ENCODE measurements at regions not wholly inside any gene's neighbourhood (a gene's known extent, or its start where the extent isn't known, plus 50 kb on each side); places are given as distances from the start of the nearest gene placed in this dataset.

DNA sequence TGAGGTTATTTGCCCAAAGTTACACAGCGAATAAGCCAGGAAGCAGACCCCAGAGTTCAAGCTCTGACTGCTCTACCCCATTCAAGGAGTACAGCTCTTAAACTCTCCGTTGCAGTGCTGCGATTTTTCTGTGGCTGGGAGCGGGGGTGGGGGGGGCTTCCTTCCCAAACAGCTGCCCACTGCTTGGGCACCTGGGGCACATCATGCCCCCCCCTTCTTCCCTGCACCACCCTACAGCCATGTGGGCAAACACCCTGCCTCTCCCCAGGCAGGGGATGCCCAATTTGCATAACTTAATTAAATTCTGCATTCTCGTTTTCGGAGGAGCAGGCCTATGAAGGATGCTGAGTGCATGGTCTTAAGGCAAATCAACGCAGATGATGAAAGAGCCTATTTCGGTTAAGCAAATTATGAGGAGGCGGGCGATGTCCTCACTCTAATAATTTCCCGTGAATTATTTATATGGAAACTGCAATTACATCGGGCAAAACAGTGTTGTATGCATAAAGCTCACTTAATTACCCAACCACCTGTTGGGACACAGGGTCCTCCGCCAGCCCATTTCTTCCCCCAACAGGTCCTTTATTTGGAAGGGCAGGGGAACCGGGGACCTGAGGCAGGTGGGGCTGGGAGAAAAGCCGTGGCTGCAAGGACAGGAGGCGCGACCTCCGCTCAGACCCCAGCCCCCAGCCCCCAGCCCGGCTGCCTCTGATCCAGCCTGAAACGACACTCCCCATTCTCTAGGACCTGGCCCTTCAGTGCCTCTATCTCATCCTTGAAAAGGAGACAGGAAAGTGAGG, 610.5 kb downstream of the BUD13 start:
- no peaks in the 10 kb centered on the region for H3K4me1 ChIP-seq
- intact Hi-C loops (cut with DNase I; ENCODE audit: low total_unique reads), result no loop called here
- WGBS, 2 donors, result 47 to 63% methylated on average over 19 to 20 of the region's 20 CpGs
- TF ChIP-seq, protein P1, sequence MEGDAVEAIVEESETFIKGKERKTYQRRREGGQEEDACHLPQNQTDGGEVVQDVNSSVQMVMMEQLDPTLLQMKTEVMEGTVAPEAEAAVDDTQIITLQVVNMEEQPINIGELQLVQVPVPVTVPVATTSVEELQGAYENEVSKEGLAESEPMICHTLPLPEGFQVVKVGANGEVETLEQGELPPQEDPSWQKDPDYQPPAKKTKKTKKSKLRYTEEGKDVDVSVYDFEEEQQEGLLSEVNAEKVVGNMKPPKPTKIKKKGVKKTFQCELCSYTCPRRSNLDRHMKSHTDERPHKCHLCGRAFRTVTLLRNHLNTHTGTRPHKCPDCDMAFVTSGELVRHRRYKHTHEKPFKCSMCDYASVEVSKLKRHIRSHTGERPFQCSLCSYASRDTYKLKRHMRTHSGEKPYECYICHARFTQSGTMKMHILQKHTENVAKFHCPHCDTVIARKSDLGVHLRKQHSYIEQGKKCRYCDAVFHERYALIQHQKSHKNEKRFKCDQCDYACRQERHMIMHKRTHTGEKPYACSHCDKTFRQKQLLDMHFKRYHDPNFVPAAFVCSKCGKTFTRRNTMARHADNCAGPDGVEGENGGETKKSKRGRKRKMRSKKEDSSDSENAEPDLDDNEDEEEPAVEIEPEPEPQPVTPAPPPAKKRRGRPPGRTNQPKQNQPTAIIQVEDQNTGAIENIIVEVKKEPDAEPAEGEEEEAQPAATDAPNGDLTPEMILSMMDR (IDR thresholded peaks at IDR 0.05), result no peak
- TF ChIP-seq POLR2A (IDR thresholded peaks at IDR 0.05), result no peak
- H3K36me3 ChIP-seq (ENCODE audit: low read depth, missing control alignments), result no peaks in the 10 kb centered on the region
- no peaks in the 10 kb centered on the region for H3K9me3 ChIP-seq
- no peaks in the 10 kb centered on the region for H3K27me3 ChIP-seq
- no peak overlapping the region for H3K4me3 ChIP-seq
- no peak for DNase-seq
- no peak overlapping the region for H3K27ac ChIP-seq

DNA sequence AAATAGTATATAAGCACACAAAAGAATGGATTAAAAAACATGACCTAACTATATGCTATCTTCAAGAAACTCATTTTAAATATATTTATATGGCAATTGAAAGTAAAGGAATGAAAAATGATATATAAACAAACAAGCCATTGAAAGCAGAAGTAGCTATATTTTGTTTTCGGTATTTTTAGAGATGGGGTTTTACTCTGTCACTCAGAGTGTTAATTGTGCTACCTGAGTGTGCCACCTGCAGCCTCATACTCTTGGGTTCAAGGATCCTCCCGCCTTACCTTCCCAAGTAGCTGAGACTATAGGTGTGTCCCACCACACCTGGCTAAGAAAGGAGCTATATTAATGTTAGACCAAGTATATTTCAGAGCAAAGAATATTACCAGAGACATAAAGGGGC, 624.1 kb downstream of the BUD13 start:
- Histone ChIP-seq H3K27ac (no peak overlapping the region), H3K4me1 (no peaks in the 10 kb centered on the region), H3K9me3 (no peaks in the 10 kb centered on the region), H3K27me3 (no peaks in the 10 kb centered on the region), H3K36me3 (ENCODE audit: low read depth, missing control alignments) (no peaks in the 10 kb centered on the region), H3K4me3 (no peak overlapping the region)
- TF ChIP-seq, protein P1 (IDR thresholded peaks at IDR 0.05), result no peak
- no peak for TF ChIP-seq POLR2A (IDR thresholded peaks at IDR 0.05)
- intact Hi-C loops (cut with DNase I; ENCODE audit: low total_unique reads), result no loop called here
- 85 to 98% methylated on average over 2 of the region's 2 CpGs for WGBS, 2 donors
- DNase-seq, result no peak

DNA sequence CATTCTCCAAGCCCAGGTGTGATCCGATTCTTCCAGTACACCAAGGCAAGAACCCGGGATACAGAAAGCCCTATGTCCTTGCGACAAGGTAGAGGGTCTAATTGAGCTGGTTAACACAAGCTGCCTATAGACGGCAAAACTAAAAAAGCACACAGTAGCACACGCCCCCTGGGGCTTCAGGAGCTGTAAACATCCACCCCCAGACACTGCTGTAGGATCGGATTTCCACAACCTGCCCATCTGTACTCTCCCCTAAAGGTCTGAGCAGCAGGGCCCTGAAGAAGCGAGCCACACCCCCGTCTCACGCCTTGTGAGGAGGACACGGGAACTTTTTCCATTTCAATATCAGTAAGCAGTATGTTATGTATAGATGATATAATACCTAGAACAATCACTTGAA, 624.7 kb downstream of the BUD13 start:
- intact Hi-C loops (cut with DNase I; ENCODE audit: low total_unique reads), result no loop called here
- no peak for DNase-seq
- 51 to 53% methylated on average over 10 of the region's 10 CpGs for WGBS, 2 donors

DNA sequence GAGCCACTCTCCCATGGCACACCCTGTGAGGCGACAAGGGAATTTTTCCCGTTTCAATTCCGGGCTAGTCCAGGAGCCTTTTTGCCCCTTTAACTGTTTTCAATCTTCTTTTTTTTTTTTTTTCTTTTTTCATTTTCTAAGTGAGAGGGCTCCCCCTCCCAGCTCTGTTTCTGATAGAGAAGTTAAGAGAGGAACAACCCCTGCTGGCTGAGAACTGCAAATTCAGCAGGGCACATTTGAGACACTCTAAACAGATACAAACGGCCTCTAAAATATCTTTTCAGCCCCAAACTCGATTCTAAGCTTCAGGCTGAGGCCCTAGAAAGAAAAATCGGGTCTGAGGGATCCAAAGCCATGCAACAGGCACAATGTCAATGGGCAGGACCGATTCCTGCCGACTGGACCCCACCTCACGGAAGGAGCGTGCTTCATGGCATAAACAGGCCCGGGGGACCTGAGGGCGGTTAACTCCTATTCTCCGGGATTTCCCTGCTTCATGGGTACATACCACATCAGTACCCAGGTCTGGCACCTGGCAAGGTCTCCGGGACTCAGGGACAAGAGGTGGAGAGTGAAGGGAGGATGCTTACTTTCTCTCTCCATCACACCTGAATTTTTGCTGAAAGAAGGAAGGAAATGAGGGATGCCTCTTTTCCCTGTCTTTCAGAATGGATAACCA, 627.5 kb downstream of the BUD13 start:
- no peak overlapping the region for H3K4me3 ChIP-seq
- no peaks in the 10 kb centered on the region for H3K4me1 ChIP-seq
- H3K9me3 ChIP-seq, result no peaks in the 10 kb centered on the region
- 75 to 88% methylated on average over 14 of the region's 14 CpGs for WGBS, 2 donors
- H3K27me3 ChIP-seq, result no peaks in the 10 kb centered on the region
- intact Hi-C loops (cut with DNase I; ENCODE audit: low total_unique reads), result no loop called here
- TF ChIP-seq, protein P1 (IDR thresholded peaks at IDR 0.05), result no peak
- TF ChIP-seq POLR2A (IDR thresholded peaks at IDR 0.05), result no peak
- H3K36me3 ChIP-seq (ENCODE audit: low read depth, missing control alignments), result no peaks in the 10 kb centered on the region
- no peak for DNase-seq
- no peak overlapping the region for H3K27ac ChIP-seq

More for the DNA sequence above, 624.7 kb downstream of the BUD13 start:
- no peak overlapping the region for H3K4me3 ChIP-seq
- H3K27ac ChIP-seq, result no peak overlapping the region
- H3K4me1 ChIP-seq, result no peaks in the 10 kb centered on the region
- no peaks in the 10 kb centered on the region for H3K9me3 ChIP-seq
- H3K36me3 ChIP-seq (ENCODE audit: low read depth, missing control alignments), result no peaks in the 10 kb centered on the region
- H3K27me3 ChIP-seq, result no peaks in the 10 kb centered on the region
- TF ChIP-seq, protein P1 (IDR thresholded peaks at IDR 0.05), result no peak
- no peak for TF ChIP-seq POLR2A (IDR thresholded peaks at IDR 0.05)
